H1 (cell line): ENCODE measurements at regions not wholly inside any gene's neighbourhood (a gene's known extent, or its start where the extent isn't known, plus 50 kb on each side); places are given as distances from the start of the nearest gene placed in this dataset.

Experiments
- CTCF ChIA-PET: fragments of 300-600 bp; sonication (Branson Sonifier 250); formaldehyde crosslinking; loops from one replicate; lab custom pipeline; 2021; ENCODE audit not compliant: partially characterized antibody; lab: Charles Lee
- POLR2A ChIA-PET: fragments of 300-600 bp; sonication (Branson Sonifier 250); formaldehyde crosslinking; loops from one replicate; lab custom pipeline; 2021; ENCODE audit warnings: inconsistent platforms; ENCODE audit not compliant: partially characterized antibody; lab: Charles Lee
- DNase-seq, 2 experiments: peaks; one replicate each; pipeline versions ENCODE4 v3.0.0 to v3.0.0-alpha.2; 2010 to 2022; ENCODE audit warnings: low spot score in 2 of 2, low read depth in 1 of 2, mixed read lengths in 1 of 2
- FAIRE-seq: peaks from 2 replicates; lab custom pipeline; 2011; peaks lifted over from hg19 to GRCh38; lab: Jason Lieb, UNC
- H2AFZ ChIP-seq: 2 replicates; pipeline ENCODE4 v1.8.1; 2012; ENCODE audit warnings: low read length, inconsistent platforms
- H2AK5ac ChIP-seq: 2 replicates; pipeline ENCODE4 v1.6.1; 2013; ENCODE audit warnings: low read depth, low read length
- H2BK120ac ChIP-seq: replicated peaks from 2 replicates; pipeline ENCODE3; 2013; ENCODE audit warnings: low read depth, low read length, inconsistent platforms
- H2BK12ac ChIP-seq: 2 replicates; pipeline ENCODE4 v1.6.1; 2013; ENCODE audit warnings: low read depth, low read length
- H2BK15ac ChIP-seq: 2 replicates; pipeline ENCODE4 v1.6.1; 2013; ENCODE audit warnings: low read length
- H2BK20ac ChIP-seq: 2 replicates; pipeline ENCODE4 v1.6.1; 2013; ENCODE audit warnings: low read length
- H2BK5ac ChIP-seq: 2 replicates; pipeline ENCODE4 v1.6.1; 2013; ENCODE audit warnings: low read depth, low read length
- H3K14ac ChIP-seq: 2 replicates; pipeline ENCODE4 v1.6.1; 2013; ENCODE audit warnings: inconsistent platforms; ENCODE audit not compliant: insufficient read length
- H3K18ac ChIP-seq: 2 replicates; pipeline ENCODE4 v1.6.1; 2013; ENCODE audit warnings: low read length; ENCODE audit errors: extremely low read depth
- H3K23ac ChIP-seq: 2 replicates; pipeline ENCODE4 v1.6.1; 2013; ENCODE audit warnings: inconsistent platforms; ENCODE audit not compliant: insufficient read length
- H3K23me2 ChIP-seq: 2 replicates; pipeline ENCODE4 v1.6.1; 2013; ENCODE audit warnings: low read depth, low read length
- H3K27ac ChIP-seq: 2 replicates; pipeline ENCODE4 v1.6.1; 2011; ENCODE audit warnings: low read depth, low read length, inconsistent platforms
- H3K27me3 ChIP-seq, 4 experiments: replicated peaks in 1 of 4; 1 replicate in 1 of 4; 2 replicates in 3 of 4; pipeline versions ENCODE4 v1.6.1 to v1.8.1; 2011 to 2013; ENCODE audit warnings: low read length in 3 of 4, mild to moderate bottlenecking in 3 of 4, inconsistent platforms in 2 of 4, mixed read lengths in 2 of 4, moderate library complexity in 1 of 4; ENCODE audit not compliant: control insufficient read depth in 3 of 4, insufficient read depth in 3 of 4; ENCODE audit errors: extremely low read depth in 1 of 4
- H3K36me3 ChIP-seq, 4 experiments: 2 replicates each; pipeline versions ENCODE4 v1.6.1 to v1.8.1; 2011 to 2013; ENCODE audit warnings: mild to moderate bottlenecking in 4 of 4, low read length in 3 of 4, moderate library complexity in 2 of 4, control low read depth in 1 of 4, inconsistent platforms in 1 of 4; ENCODE audit not compliant: insufficient read depth in 4 of 4, control insufficient read depth in 2 of 4
- H3K4ac ChIP-seq: replicated peaks from 2 replicates; pipeline ENCODE3; 2013; ENCODE audit warnings: low read length, low read depth, mixed read lengths, inconsistent platforms; ENCODE audit not compliant: insufficient read length
- H3K4me1 ChIP-seq, 4 experiments: replicated peaks in 1 of 4; 1 replicate in 1 of 4; 2 replicates in 3 of 4; pipeline versions ENCODE4 v1.6.1 to v1.8.1; 2011 to 2013; ENCODE audit warnings: low read length in 3 of 4, inconsistent platforms in 2 of 4, mixed read lengths in 1 of 4; ENCODE audit not compliant: insufficient read depth in 4 of 4, control insufficient read depth in 3 of 4
- H3K4me2 ChIP-seq, 2 experiments: 2 replicates each; pipeline versions ENCODE4 v1.6.1 to v1.8.1; 2011 to 2013; ENCODE audit warnings: low read depth in 2 of 2, low read length in 2 of 2, control low read depth in 1 of 2, inconsistent platforms in 1 of 2, mild to moderate bottlenecking in 1 of 2; ENCODE audit not compliant: insufficient read depth in 1 of 2
- H3K4me3 ChIP-seq, 4 experiments: fragments of 200-600, 300-600 bp in 1 of 4; sonication (generic), shearing (Covaris generic), sonication (Bioruptor Twin) in 1 of 4; 2 replicates each; pipeline versions ENCODE4 v1.5.1 to v1.8.1; 2011 to 2016; ENCODE audit warnings: low read length in 4 of 4, low read depth in 3 of 4, control low read depth in 2 of 4, inconsistent platforms in 2 of 4, mild to moderate bottlenecking in 2 of 4, mixed read lengths in 1 of 4, moderate library complexity in 1 of 4; ENCODE audit not compliant: insufficient read depth in 2 of 4; ENCODE audit errors: extremely low read depth in 1 of 4
- H3K56ac ChIP-seq: replicated peaks from 2 replicates; pipeline ENCODE3; 2013; ENCODE audit warnings: low read depth, mild to moderate bottlenecking, mixed read lengths, low read length, inconsistent platforms; ENCODE audit not compliant: insufficient read length
- H3K79me1 ChIP-seq: 2 replicates; pipeline ENCODE4 v1.6.1; 2013; ENCODE audit warnings: low read depth, low read length, control low read depth
- H3K79me2 ChIP-seq, 2 experiments: 2 replicates each; pipeline versions ENCODE4 v1.6.1 to v1.8.1; 2012 to 2013; ENCODE audit warnings: low read length in 2 of 2, mild to moderate bottlenecking in 2 of 2, inconsistent platforms in 1 of 2; ENCODE audit not compliant: insufficient read depth in 2 of 2, control insufficient read depth in 1 of 2
- H3K9ac ChIP-seq, 4 experiments: replicated peaks in 1 of 4; 1 replicate in 1 of 4; 2 replicates in 3 of 4; pipeline versions ENCODE4 v1.6.1 to v1.8.1; 2011 to 2013; ENCODE audit warnings: low read depth in 3 of 4, low read length in 3 of 4, control low read depth in 2 of 4, mild to moderate bottlenecking in 2 of 4, moderate library complexity in 2 of 4, inconsistent platforms in 1 of 4; ENCODE audit errors: extremely low read depth in 1 of 4
- H3K9me3 ChIP-seq, 2 experiments: 2 replicates each; pipeline versions ENCODE4 v1.6.1 to v1.8.1; 2012 to 2013; ENCODE audit warnings: mild to moderate bottlenecking in 2 of 2, moderate library complexity in 2 of 2, control low read depth in 1 of 2, inconsistent platforms in 1 of 2, low read depth in 1 of 2, low read length in 1 of 2, mixed read lengths in 1 of 2; ENCODE audit not compliant: insufficient read depth in 2 of 2
- H4K20me1 ChIP-seq, 2 experiments: replicated peaks in 1 of 2; 2 replicates each; pipeline versions ENCODE3 to v1.8.1; 2011 to 2013; ENCODE audit warnings: inconsistent platforms in 2 of 2, low read length in 2 of 2, mild to moderate bottlenecking in 1 of 2; ENCODE audit not compliant: insufficient read depth in 2 of 2, control insufficient read depth in 1 of 2
- H4K5ac ChIP-seq: 2 replicates; pipeline ENCODE4 v1.6.1; 2013; ENCODE audit warnings: low read length, low read depth, mixed read lengths, inconsistent platforms; ENCODE audit not compliant: insufficient read length
- H4K8ac ChIP-seq: 2 replicates; pipeline ENCODE4 v1.8.0; 2013; ENCODE audit warnings: mild to moderate bottlenecking, moderate library complexity, low read length, inconsistent platforms; ENCODE audit not compliant: insufficient read depth; ENCODE audit errors: extremely low read depth
- H4K91ac ChIP-seq: replicated peaks from 2 replicates; pipeline ENCODE3; 2013; ENCODE audit warnings: low read length, mixed read lengths, inconsistent platforms; ENCODE audit not compliant: insufficient read length
- BCL11A ChIP-seq, 2 experiments: IDR thresholded peaks; one replicate each; pipeline ENCODE4 v1.6.1; 2011; ENCODE audit warnings: low read depth in 2 of 2, low read length in 2 of 2, mild to moderate bottlenecking in 2 of 2
- GTF2F1 ChIP-seq: IDR thresholded peaks from 2 replicates; pipeline ENCODE4 v1.6.1; 2012; ENCODE audit warnings: low read depth, low read length, improper control_type of control experiment, borderline replicate concordance
- HDAC2 ChIP-seq, 2 experiments: fragments of 300-600 bp in 1 of 2; sonication (generic) in 1 of 2; IDR thresholded peaks; 2 replicates each; pipeline ENCODE4 v1.6.1; 2011 to 2012; ENCODE audit warnings: low read depth in 2 of 2, low read length in 2 of 2, mild to moderate bottlenecking in 2 of 2, moderate library complexity in 2 of 2, borderline replicate concordance in 1 of 2, inconsistent platforms in 1 of 2
- KDM1A ChIP-seq: fragments of 200-600, 300-600 bp; sonication (generic); IDR thresholded peaks from 2 replicates; pipeline ENCODE4 v1.7.1; 2016; ENCODE audit warnings: mild to moderate bottlenecking, low read length, borderline replicate concordance
- RBBP5 ChIP-seq: IDR thresholded peaks from 2 replicates; pipeline ENCODE4 v1.7.1; 2012; ENCODE audit warnings: low read depth, mild to moderate bottlenecking, inconsistent platforms, low read length, moderate library complexity, borderline replicate concordance
- RXRA ChIP-seq: IDR thresholded peaks from 2 replicates; pipeline ENCODE4 v1.6.1; 2011; ENCODE audit warnings: low read depth, mild to moderate bottlenecking, low read length, moderate library complexity; ENCODE audit not compliant: insufficient read depth
- SAP30 ChIP-seq: fragments of 300-600 bp; sonication (generic); IDR thresholded peaks from 2 replicates; pipeline ENCODE4 v1.7.1; 2012; ENCODE audit warnings: low read length, moderate library complexity, mild to moderate bottlenecking, inconsistent platforms; ENCODE audit not compliant: insufficient read depth, insufficient replicate concordance
- SIN3A ChIP-seq, 2 experiments: IDR thresholded peaks in 1 of 2; conservative IDR thresholded peaks in 1 of 2; 2 replicates each; pipeline ENCODE4 v1.6.1; 2011 to 2012; ENCODE audit warnings: low read length in 2 of 2, improper control_type of control experiment in 1 of 2, low read depth in 1 of 2, mild to moderate bottlenecking in 1 of 2
- SP1 ChIP-seq: IDR thresholded peaks from 2 replicates; pipeline ENCODE4 v1.6.1; 2011; ENCODE audit warnings: low read depth, low read length
- YY1 ChIP-seq: IDR thresholded peaks from 2 replicates; pipeline ENCODE4 v1.6.1; 2011; ENCODE audit warnings: low read depth, mild to moderate bottlenecking, low read length
- ZNF274 ChIP-seq: IDR thresholded peaks from 2 replicates; pipeline ENCODE4 v1.7.0; 2012; ENCODE audit warnings: low read length, borderline replicate concordance; ENCODE audit errors: extremely low read depth
- WGBS, 2 experiments: shearing (Covaris generic) in 1 of 2; methylation state at CpG; one replicate each; pipeline versions ENCODE4 v1.1.6 to v1.1.7; 2013 to 2015; ENCODE audit warnings: low lambda C conversion rate in 2 of 2, mixed read lengths in 2 of 2, inconsistent platforms in 1 of 2, low coverage in 1 of 2, missing lambda C conversion rate in 1 of 2; ENCODE audit not compliant: insufficient replicate concordance in 2 of 2, insufficient coverage in 1 of 2, insufficient read length in 1 of 2; ENCODE audit errors: extremely low coverage in 1 of 2, missing lambda C conversion rate in 1 of 2; 5-methylcytosine and 5-hydroxymethylcytosine counted together

- Histone ChIP-seq H4K91ac (no peak overlapping the region), H3K79me1 (no peaks in the 10 kb centered on the region), H4K5ac (no peak overlapping the region), H3K4ac (no peak overlapping the region), H3K14ac (no peak overlapping the region), H2BK15ac (no peak overlapping the region), H3K27ac (no peak overlapping the region), H3K4me3 (no peak overlapping the region), H3K23ac (no peak overlapping the region), H3K4me1 (no peaks in the 10 kb centered on the region), H3K27me3 (no peaks in the 10 kb centered on the region), H2BK12ac (no peak overlapping the region), H3K23me2 (no peaks in the 10 kb centered on the region), H2BK5ac (no peak overlapping the region), H3K9me3 (no peaks in the 10 kb centered on the region), H3K4me2 (no peak overlapping the region), H2BK20ac (no peak overlapping the region), H4K20me1 (no peaks in the 10 kb centered on the region), H2AK5ac (no peak overlapping the region), H3K79me2 (no peaks in the 10 kb centered on the region), H2AFZ (no peak overlapping the region), H3K56ac (no peak overlapping the region), H3K36me3 (no peaks in the 10 kb centered on the region), H3K9ac (no peak overlapping the region), H4K8ac (no peak overlapping the region), H3K18ac (no peak overlapping the region), H2BK120ac (no peak overlapping the region)
- WGBS, 2 experiments: 89% methylated on average over 14 of the region's 14 CpGs; no CpG with 5 or more reads in 1 of the 2 experiments
- ChIA-PET CTCF (interaction anchor here (0.9 to 1.2 kb wide), 2 partner anchors 13 to 48 kb away, joined by 3 to 4 read pairs; no protein-coding TSS in a partner anchor), POLR2A (no interaction called here)
- FAIRE-seq: no peak
- no peak for DNase-seq
- TF ChIP-seq ZNF274 (no peak), RXRA (no peak), SAP30 (no peak), GTF2F1 (no peak), SIN3A (conservative IDR thresholded peaks at IDR 0.05 in 1 of 2, IDR thresholded peaks at IDR 0.05 in 1 of 2; ENCODE audit: low read depth in 1 of 2, low read length in 2 of 2) (no peak), BCL11A (IDR thresholded peaks at IDR 0.05; ENCODE audit: low read depth in 2 of 2, low read length in 2 of 2) (no peak), HDAC2 (IDR thresholded peaks at IDR 0.05; ENCODE audit: borderline replicate concordance in 1 of 2, low read depth in 2 of 2, low read length in 2 of 2) (no peak), SP1 (no peak), KDM1A (no peak), RBBP5 (no peak), YY1 (no peak)
Measured at GRCh38 chr20:48571949-48572847, 255.6 kb downstream of the PREX1 start.
